Bronchial epithelial cell (primary cell): ENCODE measurements at regions not wholly inside any gene's neighbourhood (a gene's known extent, or its start where the extent isn't known, plus 50 kb on each side); places are given as distances from the start of the nearest gene placed in this dataset.
A peak's percentile ranks its signal among the peaks of the same experiment; 100 is the strongest.
"Not testable (repeated sequence)": the region's sequence is repeated elsewhere in the genome, so short reads cannot be mapped to it uniquely, and the experiment has no call there.

Source experiments
- DNase-seq: peaks from one replicate; pipeline ENCODE4 v3.0.0-alpha.2; 2010; ENCODE audit warnings: low read depth
- FAIRE-seq: peaks from 2 replicates; lab custom pipeline; 2011; peaks lifted over from hg19 to GRCh38; lab: Jason Lieb, UNC
- H3K27me3 ChIP-seq: 2 replicates; pipeline ENCODE4 v1.5.1; 2011; ENCODE audit warnings: low read length; ENCODE audit not compliant: control insufficient read depth, insufficient read depth
- H3K36me3 ChIP-seq: 2 replicates; pipeline ENCODE4 v1.5.1; 2011; ENCODE audit warnings: low read length; ENCODE audit not compliant: control insufficient read depth, insufficient read depth
- H3K4me3 ChIP-seq: 2 replicates; pipeline ENCODE4 v1.5.1; 2011; ENCODE audit warnings: mild to moderate bottlenecking, low read depth, low read length, control low read depth
- TF ChIP-seq, protein P1 (sequence below): IDR thresholded peaks from 2 replicates; pipeline ENCODE4 v1.5.1; 2011; ENCODE audit warnings: mild to moderate bottlenecking, moderate library complexity, low read length, control low read depth, inconsistent platforms; ENCODE audit not compliant: insufficient read depth, severe bottlenecking

DNA sequence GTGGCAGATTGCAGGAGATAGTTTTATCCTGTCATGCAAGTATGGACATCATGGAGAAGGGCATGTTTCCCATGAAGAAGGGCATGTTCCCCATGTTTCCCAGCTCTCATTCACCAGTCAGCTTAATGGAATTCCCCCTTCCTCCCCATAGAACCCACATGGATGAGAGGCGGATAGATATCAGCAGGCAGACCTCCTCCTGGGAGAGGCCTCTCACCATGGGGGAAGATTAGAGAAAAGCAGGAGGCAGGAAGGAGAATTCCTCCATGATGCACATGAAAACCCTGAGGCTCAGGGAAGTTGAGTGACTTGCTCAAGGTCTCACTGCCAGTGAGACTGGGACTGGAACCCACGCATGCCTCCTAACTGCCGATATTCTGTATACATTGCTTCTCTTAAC is 92.9 kb upstream of the FOXN3 start:
- Histone ChIP-seq H3K36me3 (no peaks in the 10 kb centered on the region), H3K27me3 (no peaks in the 10 kb centered on the region), H3K4me3 (no peak overlapping the region)
- DNase-seq (no peak), FAIRE-seq (no peak)
- TF ChIP-seq, protein P1, sequence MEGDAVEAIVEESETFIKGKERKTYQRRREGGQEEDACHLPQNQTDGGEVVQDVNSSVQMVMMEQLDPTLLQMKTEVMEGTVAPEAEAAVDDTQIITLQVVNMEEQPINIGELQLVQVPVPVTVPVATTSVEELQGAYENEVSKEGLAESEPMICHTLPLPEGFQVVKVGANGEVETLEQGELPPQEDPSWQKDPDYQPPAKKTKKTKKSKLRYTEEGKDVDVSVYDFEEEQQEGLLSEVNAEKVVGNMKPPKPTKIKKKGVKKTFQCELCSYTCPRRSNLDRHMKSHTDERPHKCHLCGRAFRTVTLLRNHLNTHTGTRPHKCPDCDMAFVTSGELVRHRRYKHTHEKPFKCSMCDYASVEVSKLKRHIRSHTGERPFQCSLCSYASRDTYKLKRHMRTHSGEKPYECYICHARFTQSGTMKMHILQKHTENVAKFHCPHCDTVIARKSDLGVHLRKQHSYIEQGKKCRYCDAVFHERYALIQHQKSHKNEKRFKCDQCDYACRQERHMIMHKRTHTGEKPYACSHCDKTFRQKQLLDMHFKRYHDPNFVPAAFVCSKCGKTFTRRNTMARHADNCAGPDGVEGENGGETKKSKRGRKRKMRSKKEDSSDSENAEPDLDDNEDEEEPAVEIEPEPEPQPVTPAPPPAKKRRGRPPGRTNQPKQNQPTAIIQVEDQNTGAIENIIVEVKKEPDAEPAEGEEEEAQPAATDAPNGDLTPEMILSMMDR: no peak

DNA sequence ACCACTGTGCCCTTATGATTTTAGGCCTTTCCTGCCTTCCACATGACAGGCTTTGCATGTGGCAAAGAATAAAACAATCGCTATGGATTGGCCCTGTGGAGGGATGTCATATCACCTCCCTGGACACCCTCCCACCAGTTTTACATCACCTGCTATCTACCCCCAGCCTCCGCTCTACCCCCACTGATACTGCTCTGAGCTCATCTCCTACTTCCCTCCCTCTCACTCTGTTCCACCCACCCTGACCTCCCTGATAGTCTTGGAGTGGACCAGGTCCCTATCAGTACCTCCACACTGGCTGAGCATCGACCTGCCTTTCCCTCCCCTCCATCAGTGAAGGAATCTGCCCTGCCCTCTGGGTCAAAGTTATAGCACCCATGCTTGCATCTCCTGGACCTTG is 91.8 kb upstream of the FOXN3 start:
- FAIRE-seq: no peak
- TF ChIP-seq, protein P1: no peak
- Histone ChIP-seq H3K36me3 (no peaks in the 10 kb centered on the region), H3K4me3 (no peak overlapping the region), H3K27me3 (no peaks in the 10 kb centered on the region)
- no peak for DNase-seq

DNA sequence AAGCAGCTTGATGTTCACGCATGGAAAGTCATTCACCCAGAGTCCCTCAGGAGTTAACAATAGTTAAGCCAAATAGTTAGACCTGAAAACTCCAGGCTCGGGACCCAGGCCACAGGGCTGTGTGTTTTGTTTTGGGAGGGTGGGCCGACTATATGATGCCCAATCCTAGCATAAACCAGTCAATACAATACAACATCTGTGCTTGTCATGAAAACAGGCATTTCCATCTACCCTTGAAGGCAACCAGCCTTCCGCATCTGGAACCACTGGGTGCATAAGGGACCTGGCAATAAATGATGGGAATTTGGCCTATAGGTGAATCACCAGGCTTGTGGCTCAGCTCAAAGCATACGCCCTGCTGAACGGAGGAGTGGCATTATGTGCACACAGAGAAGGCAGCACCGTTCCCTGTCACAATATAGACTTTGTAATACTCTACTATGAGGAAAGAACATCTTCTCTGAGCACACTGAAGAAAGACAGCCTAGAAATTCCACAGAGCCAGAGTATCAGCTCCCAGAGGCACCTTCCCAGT is 91.0 kb upstream of the FOXN3 start:
- H3K27me3 ChIP-seq: no peaks in the 10 kb centered on the region
- DNase-seq: peak; percentile 70
- no peak overlapping the region for H3K4me3 ChIP-seq
- H3K36me3 ChIP-seq: no peaks in the 10 kb centered on the region
- TF ChIP-seq, protein P1: no peak
- FAIRE-seq: no peak

DNA sequence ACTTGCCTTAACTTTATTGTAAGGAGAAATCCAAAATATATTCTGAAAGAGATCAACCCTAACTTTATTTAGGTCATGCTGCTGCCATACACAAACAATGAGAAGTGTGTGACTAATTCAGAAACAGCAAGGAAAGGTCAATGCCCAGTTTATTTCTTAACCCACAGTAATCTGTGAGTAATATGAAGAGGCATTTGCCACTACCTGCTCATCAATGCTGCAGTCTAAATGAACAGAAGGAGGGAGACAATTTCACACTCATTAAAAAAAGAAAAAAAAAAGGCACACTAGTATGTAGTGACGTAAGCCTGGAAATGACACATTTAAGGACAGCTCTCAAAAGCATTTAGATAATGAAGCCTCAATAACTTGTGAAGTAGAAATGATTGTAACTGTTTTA is 90.5 kb upstream of the FOXN3 start:
- no peaks in the 10 kb centered on the region for H3K27me3 ChIP-seq
- H3K36me3 ChIP-seq: no peaks in the 10 kb centered on the region
- DNase-seq (peak; percentile 96), FAIRE-seq (no peak)
- TF ChIP-seq, protein P1: no peak
- no peak overlapping the region for H3K4me3 ChIP-seq

DNA sequence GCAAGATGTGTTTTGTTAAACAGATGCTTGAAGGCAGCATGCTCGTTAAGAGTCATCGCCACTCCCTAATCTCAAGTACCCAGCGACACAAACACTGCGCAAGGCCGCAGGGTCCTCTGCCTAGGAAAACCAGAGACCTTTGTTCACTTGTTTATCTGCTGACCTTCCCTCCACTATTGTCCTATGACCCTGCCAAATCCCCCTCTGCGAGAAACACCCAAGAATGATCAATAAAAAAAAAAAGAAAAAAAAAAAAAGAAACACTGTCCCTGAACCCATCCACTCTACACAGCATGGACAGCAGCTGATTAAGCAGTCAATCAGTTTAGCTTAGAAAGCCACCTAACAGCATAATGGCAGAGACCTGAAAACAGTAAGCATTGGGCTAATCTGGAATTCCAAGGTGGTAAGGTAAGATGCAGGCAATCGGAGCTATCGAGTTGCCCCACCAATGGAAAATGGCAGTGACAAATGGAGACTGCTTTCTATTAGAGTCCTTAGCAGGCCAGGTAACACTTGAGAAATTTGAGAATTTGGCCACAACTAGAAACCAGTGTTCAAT is 89.9 kb upstream of the FOXN3 start:
- not testable (repeated sequence) for FAIRE-seq, DNase-seq, H3K4me3 ChIP-seq, H3K27me3 ChIP-seq, H3K36me3 ChIP-seq

DNA sequence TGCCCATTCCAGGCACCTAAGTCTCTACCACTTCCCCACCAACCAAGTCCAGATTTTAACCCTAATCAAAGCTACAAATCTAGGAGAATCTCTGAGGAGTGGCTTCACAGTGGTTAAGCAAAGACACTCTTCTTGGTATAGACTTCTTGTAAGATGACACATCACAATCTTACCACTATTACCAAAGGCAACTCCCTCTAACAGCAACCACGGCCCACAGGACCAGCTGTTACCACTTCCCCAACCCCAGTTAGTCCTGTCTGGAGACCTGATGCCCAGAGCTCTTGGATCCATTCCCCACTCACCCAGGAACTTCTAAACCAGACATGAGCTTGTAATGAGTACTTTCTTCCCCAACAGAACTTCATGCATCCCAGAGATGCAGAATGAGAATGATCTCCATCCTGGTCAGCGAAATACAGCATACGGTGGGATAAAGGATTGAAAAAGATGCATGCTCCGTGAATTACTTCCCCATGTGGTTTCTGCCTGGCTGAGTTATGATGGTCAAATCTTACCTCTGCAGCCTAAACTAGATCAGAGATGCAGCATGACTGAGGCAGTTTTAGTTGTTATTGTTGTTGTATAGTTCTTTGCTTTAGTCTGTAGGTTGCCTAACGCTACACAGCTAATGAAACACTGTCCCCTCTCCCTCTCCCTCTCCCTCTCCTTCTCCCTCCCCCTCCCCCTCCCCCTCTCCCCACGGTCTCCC is 87.7 kb upstream of the FOXN3 start:
- Histone ChIP-seq H3K27me3 (no peaks in the 10 kb centered on the region), H3K36me3 (no peaks in the 10 kb centered on the region), H3K4me3 (no peak overlapping the region)
- FAIRE-seq (no peak), DNase-seq (no peak)
- TF ChIP-seq, protein P1: no peak
